Activated B cell treated with CpG ODN at 0.5 μM for 24 hours (primary cell): ENCODE measurements at regions not wholly inside any gene's neighbourhood (a gene's known extent, or its start where the extent isn't known, plus 50 kb on each side); places are given as distances from the start of the nearest gene placed in this dataset.
"Not testable (repeated sequence)": the region's sequence is repeated elsewhere in the genome, so short reads cannot be mapped to it uniquely, and the experiment has no call there.

Experiments
- ATAC-seq: fragments of 200-7000 bp; cut with Tn5 transposase; one replicate; pipeline ENCODE4 v1.10.0; 2021; ENCODE audit warnings: low read depth, mild to moderate bottlenecking, moderate library complexity
- CTCF ChIA-PET: fragments of 350-600 bp; sonication (Branson Sonifier 250); formaldehyde crosslinking; loops from one replicate; lab custom pipeline; 2021; ENCODE audit warnings: antibody characterized with exemption; lab: Charles Lee
- POLR2A ChIA-PET: fragments of 350-600 bp; sonication (Branson Sonifier 250); formaldehyde crosslinking; loops from one replicate; lab custom pipeline; 2021; ENCODE audit warnings: antibody characterized with exemption; lab: Charles Lee
- DNase-seq: peaks from one replicate; pipeline ENCODE4 v3.0.0; 2022
- H3K27ac Mint-ChIP-seq: one replicate; pipeline ENCODE4 v1.8.0; 2020; ENCODE audit warnings: mixed read lengths
- H3K27me3 Mint-ChIP-seq: one replicate; pipeline ENCODE4 v1.8.0; 2021; ENCODE audit warnings: mixed read lengths
- H3K36me3 Mint-ChIP-seq: one replicate; pipeline ENCODE4 v1.8.0; 2021; ENCODE audit warnings: low read depth, mixed read lengths
- H3K4me1 Mint-ChIP-seq: one replicate; pipeline ENCODE4 v1.8.0; 2021; ENCODE audit warnings: mixed read lengths
- H3K4me3 Mint-ChIP-seq: one replicate; pipeline ENCODE4 v1.8.0; 2020; ENCODE audit warnings: mild to moderate bottlenecking, mixed read lengths
- H3K9me3 Mint-ChIP-seq: one replicate; pipeline ENCODE4 v1.8.0; 2020; ENCODE audit warnings: mixed read lengths
- intact Hi-C: fragments of 100-400 bp; cut with micrococcal nuclease; formaldehyde crosslinking; loops from one replicate; pipeline ENCODE4 v1.15.1; 2024
- TF ChIP-seq, protein P1 (sequence below): fragments of 200-600 bp; IDR thresholded peaks from one replicate; pipeline ENCODE4 v1.8.0; 2022; ENCODE audit warnings: antibody characterized with exemption, mild to moderate bottlenecking

DNA sequence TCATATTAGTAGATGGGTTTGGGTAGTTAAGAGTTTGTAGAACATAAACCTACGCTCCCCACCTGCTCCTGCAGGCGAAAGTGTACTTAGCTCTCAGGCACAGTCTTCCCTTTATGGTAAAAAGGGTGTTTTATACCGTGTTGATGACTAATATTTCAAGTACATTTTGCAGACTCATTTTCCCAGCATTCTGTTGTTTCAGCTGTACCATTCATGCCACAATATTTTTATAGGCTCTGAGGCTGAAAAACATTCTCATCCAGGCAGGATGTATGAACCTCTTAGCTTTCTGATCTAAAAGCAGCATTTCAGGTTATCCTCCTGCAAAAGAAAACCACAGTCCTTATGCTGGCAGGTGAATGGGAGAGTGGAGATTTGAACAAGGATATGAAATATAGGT, 231.4 kb downstream of the NR2F1-AS1 start:
- peaks cover 7% of the 10 kb centered on the region for H3K9me3 Mint-ChIP-seq
- intact Hi-C loops = no loop called here
- ATAC-seq (no peak), DNase-seq (no peak)
- H3K4me1 Mint-ChIP-seq = no peaks in the 10 kb centered on the region
- no peak overlapping the region for H3K27ac Mint-ChIP-seq
- TF ChIP-seq, protein P1, sequence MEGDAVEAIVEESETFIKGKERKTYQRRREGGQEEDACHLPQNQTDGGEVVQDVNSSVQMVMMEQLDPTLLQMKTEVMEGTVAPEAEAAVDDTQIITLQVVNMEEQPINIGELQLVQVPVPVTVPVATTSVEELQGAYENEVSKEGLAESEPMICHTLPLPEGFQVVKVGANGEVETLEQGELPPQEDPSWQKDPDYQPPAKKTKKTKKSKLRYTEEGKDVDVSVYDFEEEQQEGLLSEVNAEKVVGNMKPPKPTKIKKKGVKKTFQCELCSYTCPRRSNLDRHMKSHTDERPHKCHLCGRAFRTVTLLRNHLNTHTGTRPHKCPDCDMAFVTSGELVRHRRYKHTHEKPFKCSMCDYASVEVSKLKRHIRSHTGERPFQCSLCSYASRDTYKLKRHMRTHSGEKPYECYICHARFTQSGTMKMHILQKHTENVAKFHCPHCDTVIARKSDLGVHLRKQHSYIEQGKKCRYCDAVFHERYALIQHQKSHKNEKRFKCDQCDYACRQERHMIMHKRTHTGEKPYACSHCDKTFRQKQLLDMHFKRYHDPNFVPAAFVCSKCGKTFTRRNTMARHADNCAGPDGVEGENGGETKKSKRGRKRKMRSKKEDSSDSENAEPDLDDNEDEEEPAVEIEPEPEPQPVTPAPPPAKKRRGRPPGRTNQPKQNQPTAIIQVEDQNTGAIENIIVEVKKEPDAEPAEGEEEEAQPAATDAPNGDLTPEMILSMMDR = no peak
- H3K27me3 Mint-ChIP-seq = no peaks in the 10 kb centered on the region
- ChIA-PET POLR2A (no interaction called here), CTCF (no interaction called here)
- H3K36me3 Mint-ChIP-seq = no peaks in the 10 kb centered on the region
- no peak overlapping the region for H3K4me3 Mint-ChIP-seq

DNA sequence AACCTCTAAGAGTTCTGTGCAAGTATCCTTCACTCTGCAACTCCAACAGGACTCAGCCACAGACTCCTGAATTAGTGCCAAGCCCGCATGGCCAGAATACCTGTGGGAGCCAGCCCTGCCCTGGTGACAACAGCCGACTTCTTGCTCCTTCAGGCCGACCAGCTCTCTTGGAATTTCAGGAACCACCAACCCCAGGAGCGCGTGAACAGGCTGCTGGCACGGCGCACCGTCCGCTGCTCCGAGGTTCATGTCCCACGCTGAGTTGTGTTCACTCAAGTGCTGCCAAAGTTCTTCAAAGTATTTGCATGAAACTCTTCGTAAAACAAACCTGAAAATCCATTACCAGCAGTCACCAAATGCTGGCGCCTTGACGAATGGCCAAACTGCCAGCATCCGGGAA, 232.8 kb downstream of the NR2F1-AS1 start:
- Mint-ChIP-seq H3K4me1 (no peaks in the 10 kb centered on the region), H3K4me3 (no peak overlapping the region), H3K27me3 (no peaks in the 10 kb centered on the region), H3K9me3 (peaks cover 7% of the 10 kb centered on the region), H3K27ac (no peak overlapping the region), H3K36me3 (no peaks in the 10 kb centered on the region)
- ChIA-PET CTCF (no interaction called here), POLR2A (no interaction called here)
- intact Hi-C loops = no loop called here
- DNase-seq (no peak), ATAC-seq (no peak)
- TF ChIP-seq, protein P1 = no peak

DNA sequence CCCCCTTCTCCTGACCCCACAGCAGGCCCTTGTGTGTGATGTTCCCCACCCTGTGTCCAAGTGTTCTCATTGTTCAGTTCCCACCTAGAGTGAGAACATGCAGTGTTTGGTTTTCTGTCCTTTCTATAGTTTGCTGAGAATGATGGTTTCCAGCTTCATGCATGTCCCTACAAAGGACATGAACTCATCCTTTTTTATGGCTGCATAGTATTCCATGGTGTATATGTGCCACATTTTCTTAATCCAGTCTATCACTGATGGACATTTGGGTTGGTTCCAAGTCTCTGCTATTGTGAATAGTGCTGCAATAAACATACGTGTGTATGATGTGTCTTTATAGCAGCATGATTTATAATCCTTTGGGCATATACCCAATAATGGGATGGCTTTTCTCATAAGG, 234.2 kb downstream of the NR2F1-AS1 start:
- H3K9me3 Mint-ChIP-seq, H3K4me1 Mint-ChIP-seq, H3K36me3 Mint-ChIP-seq, DNase-seq, POLR2A ChIA-PET, H3K4me3 Mint-ChIP-seq, CTCF ChIA-PET, H3K27me3 Mint-ChIP-seq, intact Hi-C loops, H3K27ac Mint-ChIP-seq, ATAC-seq: not testable (repeated sequence)

DNA sequence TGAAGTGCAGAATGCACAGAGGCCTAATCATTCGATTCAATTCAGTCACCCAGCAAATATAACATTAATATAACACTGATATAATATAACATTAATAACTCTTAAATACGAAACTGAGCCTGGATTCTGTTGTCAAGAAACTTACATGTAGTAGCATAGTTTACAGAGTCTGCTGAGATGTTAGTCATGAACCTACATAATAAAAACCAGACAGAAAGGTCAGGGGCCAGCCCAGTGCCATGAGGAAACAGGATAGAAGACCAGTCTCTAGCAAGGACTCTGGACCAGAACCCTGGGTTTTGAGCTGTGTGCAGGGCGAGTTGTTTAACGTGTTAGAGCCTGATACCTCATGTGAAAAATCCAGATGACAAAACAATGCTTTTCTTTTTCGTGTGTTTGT, 234.7 kb downstream of the NR2F1-AS1 start:
- intact Hi-C loops = no loop called here
- ChIA-PET CTCF (no interaction called here), POLR2A (no interaction called here)
- Mint-ChIP-seq H3K27ac (no peak overlapping the region), H3K36me3 (no peaks in the 10 kb centered on the region), H3K9me3 (peaks cover 6% of the 10 kb centered on the region), H3K27me3 (no peaks in the 10 kb centered on the region), H3K4me1 (no peaks in the 10 kb centered on the region), H3K4me3 (no peak overlapping the region)
- TF ChIP-seq, protein P1 = no peak
- DNase-seq (no peak), ATAC-seq (no peak)

DNA sequence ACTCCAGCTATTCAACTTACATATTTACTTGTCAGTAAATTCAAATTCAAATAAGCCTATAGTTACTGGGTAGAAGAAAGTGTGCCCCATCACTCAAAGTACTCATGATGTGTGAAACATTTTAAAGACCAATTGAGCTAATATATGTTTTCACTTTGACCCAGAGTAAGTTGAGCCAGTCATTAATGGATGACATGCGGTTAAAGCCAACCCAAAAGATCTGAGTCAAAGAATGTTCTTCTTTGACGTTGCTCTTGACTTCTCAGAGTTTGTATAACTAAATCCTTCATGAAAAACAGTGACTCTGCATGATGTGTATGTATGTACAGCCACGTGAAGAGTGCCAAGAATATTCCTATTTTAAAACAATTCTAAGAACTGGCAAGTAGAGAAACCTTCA, 237.4 kb downstream of the NR2F1-AS1 start:
- ATAC-seq (no peak), DNase-seq (no peak)
- H3K27ac Mint-ChIP-seq = no peak overlapping the region
- CTCF ChIA-PET = no interaction called here
- no peaks in the 10 kb centered on the region for H3K36me3 Mint-ChIP-seq
- TF ChIP-seq, protein P1 = no peak
- intact Hi-C loops = no loop called here
- no peaks in the 10 kb centered on the region for H3K4me1 Mint-ChIP-seq
- POLR2A ChIA-PET = no interaction called here
- H3K4me3 Mint-ChIP-seq = no peak overlapping the region
- peaks cover 3% of the 10 kb centered on the region for H3K9me3 Mint-ChIP-seq
- no peaks in the 10 kb centered on the region for H3K27me3 Mint-ChIP-seq

DNA sequence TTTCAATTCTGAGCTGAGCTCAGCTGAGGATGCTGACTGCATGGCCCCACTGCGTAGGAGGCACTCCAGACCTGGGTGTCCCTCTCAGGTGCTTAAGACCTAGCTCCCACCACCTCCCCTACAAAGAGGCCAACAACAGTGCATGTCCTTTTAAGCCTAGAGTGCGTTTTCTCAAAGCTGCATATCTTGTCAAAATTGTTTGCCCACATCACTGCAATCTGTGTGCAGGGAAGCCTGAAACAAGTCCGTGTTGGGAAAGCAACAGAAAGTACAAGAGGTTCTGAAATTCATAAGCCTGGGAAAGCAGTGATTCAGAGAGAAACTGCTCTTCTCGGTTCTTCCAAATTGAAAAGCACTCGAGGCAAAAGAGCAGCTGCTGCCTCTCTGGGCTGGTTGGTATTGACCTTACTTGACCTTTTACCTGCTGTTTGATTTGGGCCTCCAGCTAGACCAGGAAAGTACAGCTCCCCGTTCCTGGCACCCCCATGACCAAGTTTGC, 238.4 kb downstream of the NR2F1-AS1 start:
- intact Hi-C loops = no loop called here
- ChIA-PET POLR2A (no interaction called here), CTCF (no interaction called here)
- ATAC-seq (no peak), DNase-seq (no peak)
- no peak overlapping the region for H3K27ac Mint-ChIP-seq
- no peaks in the 10 kb centered on the region for H3K4me1 Mint-ChIP-seq
- no peaks in the 10 kb centered on the region for H3K27me3 Mint-ChIP-seq
- no peaks in the 10 kb centered on the region for H3K36me3 Mint-ChIP-seq
- no peak overlapping the region for H3K4me3 Mint-ChIP-seq
- TF ChIP-seq, protein P1 = no peak
- peaks cover 3% of the 10 kb centered on the region for H3K9me3 Mint-ChIP-seq
